ENCODE measurements at regions not wholly inside any gene's neighbourhood (a gene's known extent, or its start where the extent isn't known, plus 50 kb on each side); places are given as distances from the start of the nearest gene placed in this dataset.

GRCh38 chr18:39421276-39421675, 1855.7 kb upstream of the CELF4 start:
- intact Hi-C loops (cut with DNase I; ENCODE audit: low total_unique reads) = no loop called here
- TF ChIP-seq POLR2AphosphoS5 (IDR thresholded peaks at IDR 0.05) (no peak), CTCF (IDR thresholded peaks at IDR 0.05) (no peak), POLR2A (IDR thresholded peaks at IDR 0.05) (no peak)
- Histone ChIP-seq H3K36me3 (no peaks in the 10 kb centered on the region), H3K4me1 (no peaks in the 10 kb centered on the region), H3K4me3 (no peak overlapping the region), H3K27ac (no peak overlapping the region), H3K9me3 (no peaks in the 10 kb centered on the region), H3K27me3 (no peaks in the 10 kb centered on the region)
- no peak for DNase-seq (ENCODE audit: low spot score in 2 of 2)

GRCh38 chr18:39419315-39419714, 1853.7 kb upstream of the CELF4 start:
- H3K9me3 ChIP-seq = no peaks in the 10 kb centered on the region
- DNase-seq (ENCODE audit: low spot score in 2 of 2) = no peak
- no peaks in the 10 kb centered on the region for H3K36me3 ChIP-seq
- no peak overlapping the region for H3K27ac ChIP-seq
- H3K4me1 ChIP-seq = no peaks in the 10 kb centered on the region
- no peak for TF ChIP-seq CTCF (IDR thresholded peaks at IDR 0.05)
- TF ChIP-seq POLR2A (IDR thresholded peaks at IDR 0.05) = no peak
- no peak for TF ChIP-seq POLR2AphosphoS5 (IDR thresholded peaks at IDR 0.05)
- H3K4me3 ChIP-seq = no peak overlapping the region
- intact Hi-C loops (cut with DNase I; ENCODE audit: low total_unique reads) = no loop called here
- no peaks in the 10 kb centered on the region for H3K27me3 ChIP-seq

- Histone ChIP-seq H3K4me1 (no peaks in the 10 kb centered on the region), H3K27ac (no peak overlapping the region), H3K4me3 (no peak overlapping the region), H3K9me3 (no peaks in the 10 kb centered on the region), H3K36me3 (no peaks in the 10 kb centered on the region), H3K27me3 (no peaks in the 10 kb centered on the region)
- no peak for DNase-seq (ENCODE audit: low spot score in 2 of 2)
- TF ChIP-seq CTCF (IDR thresholded peaks at IDR 0.05) = no peak
- intact Hi-C loops (cut with DNase I; ENCODE audit: low total_unique reads) = loop anchor here (2.0 kb wide), 1 partner anchor 53 kb away; no protein-coding TSS in a partner anchor
Measured at GRCh38 chr18:39415471-39415870, 1849.9 kb upstream of the CELF4 start.

GRCh38 chr18:39414009-39414700, 1848.6 kb upstream of the CELF4 start:
- no peak for TF ChIP-seq POLR2A (IDR thresholded peaks at IDR 0.05)
- TF ChIP-seq CTCF (IDR thresholded peaks at IDR 0.05) = no peak
- TF ChIP-seq POLR2AphosphoS5 (IDR thresholded peaks at IDR 0.05) = no peak
- Histone ChIP-seq H3K4me3 (no peak overlapping the region), H3K27ac (no peak overlapping the region), H3K27me3 (no peaks in the 10 kb centered on the region), H3K36me3 (no peaks in the 10 kb centered on the region), H3K4me1 (no peaks in the 10 kb centered on the region), H3K9me3 (no peaks in the 10 kb centered on the region)
- DNase-seq (ENCODE audit: low spot score in 2 of 2) = no peak
- intact Hi-C loops (cut with DNase I; ENCODE audit: low total_unique reads) = loop anchor here (2.0 kb wide), 1 partner anchor 55 kb away; no protein-coding TSS in a partner anchor

GRCh38 chr18:39406941-39407340, 1841.3 kb upstream of the CELF4 start:
- TF ChIP-seq CTCF (IDR thresholded peaks at IDR 0.05) = no peak
- TF ChIP-seq POLR2A (IDR thresholded peaks at IDR 0.05) = no peak
- no peak for TF ChIP-seq POLR2AphosphoS5 (IDR thresholded peaks at IDR 0.05)
- Histone ChIP-seq H3K27me3 (no peaks in the 10 kb centered on the region), H3K4me3 (no peak overlapping the region), H3K4me1 (no peaks in the 10 kb centered on the region), H3K36me3 (no peaks in the 10 kb centered on the region), H3K9me3 (no peaks in the 10 kb centered on the region), H3K27ac (no peak overlapping the region)
- intact Hi-C loops (cut with DNase I; ENCODE audit: low total_unique reads) = no loop called here
- no peak for DNase-seq (ENCODE audit: low spot score in 2 of 2)
